Type B pancreatic cell (in vitro differentiated cells): ENCODE measurements at regions not wholly inside any gene's neighbourhood (a gene's known extent, or its start where the extent isn't known, plus 50 kb on each side); places are given as distances from the start of the nearest gene placed in this dataset.
A peak's percentile ranks its signal among the peaks of the same experiment; 100 is the strongest.

Source experiments
- DNase-seq: peaks from one replicate; pipeline ENCODE4 v3.0.0; 2021; ENCODE audit warnings: mixed read lengths; ENCODE audit not compliant: unreplicated experiment; ENCODE audit errors: extremely low spot score
- H3K27ac Mint-ChIP-seq: 2 replicates; pipeline ENCODE4 v1.8.0; 2021; ENCODE audit warnings: mild to moderate bottlenecking, mixed read lengths
- H3K27me3 Mint-ChIP-seq: 2 replicates; pipeline ENCODE4 v1.8.0; 2021; ENCODE audit warnings: mixed read lengths
- H3K36me3 Mint-ChIP-seq: 2 replicates; pipeline ENCODE4 v1.8.0; 2021; ENCODE audit warnings: mixed read lengths
- H3K4me1 Mint-ChIP-seq: one replicate; pipeline ENCODE4 v1.8.0; 2021; ENCODE audit warnings: mixed read lengths; ENCODE audit not compliant: unreplicated experiment
- H3K4me3 Mint-ChIP-seq: 2 replicates; pipeline ENCODE4 v1.8.0; 2021; ENCODE audit warnings: mild to moderate bottlenecking, mixed read lengths
- H3K9me3 Mint-ChIP-seq: 2 replicates; pipeline ENCODE4 v1.8.0; 2021; ENCODE audit warnings: mixed read lengths
- TF ChIP-seq, protein P1 (sequence below): fragments of 200-600 bp; sonication (generic); conservative IDR thresholded peaks from 2 replicates; pipeline ENCODE4 v1.5.0; 2021; ENCODE audit warnings: antibody characterized with exemption, mild to moderate bottlenecking

DNA sequence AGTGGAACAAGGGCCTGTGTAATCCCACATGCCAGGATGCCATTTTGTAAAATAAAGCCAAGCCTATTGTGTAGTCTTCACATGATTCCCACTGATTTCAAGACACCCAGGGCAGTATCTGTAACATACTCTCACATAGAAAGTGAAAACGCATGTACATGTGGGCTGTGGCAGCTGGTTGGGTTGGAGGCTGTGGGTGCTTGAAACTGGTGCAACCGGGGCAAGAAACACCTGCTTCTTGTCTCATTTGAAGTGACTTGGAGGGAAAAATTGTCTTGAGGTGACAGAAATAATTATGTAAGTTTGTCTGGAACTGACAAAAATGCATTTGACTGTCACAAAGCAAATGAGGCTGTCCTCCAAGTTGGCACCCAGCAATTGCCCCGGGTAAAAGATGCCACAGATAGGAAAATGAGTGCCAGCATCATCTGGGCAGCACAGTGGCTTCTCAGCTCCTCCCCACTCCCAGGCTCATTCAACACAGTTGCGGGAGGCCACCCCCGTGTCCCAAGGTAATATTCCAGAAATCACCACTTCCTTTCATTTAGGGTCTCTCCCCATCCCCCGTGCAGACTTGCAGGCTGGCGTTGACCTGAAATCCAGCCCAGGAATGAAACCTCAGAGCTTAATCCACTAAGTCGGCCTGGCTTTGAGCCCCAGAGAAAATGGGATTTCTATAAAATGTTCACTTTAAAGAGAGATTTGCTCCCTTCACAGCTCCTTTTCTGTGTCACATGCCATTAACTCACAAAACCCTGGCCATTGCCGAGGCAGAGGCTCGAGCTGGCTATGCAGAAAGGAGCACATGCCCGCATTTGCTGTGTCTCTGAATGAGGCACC, 293.9 kb upstream of the PARD3B start:
- TF ChIP-seq, protein P1, sequence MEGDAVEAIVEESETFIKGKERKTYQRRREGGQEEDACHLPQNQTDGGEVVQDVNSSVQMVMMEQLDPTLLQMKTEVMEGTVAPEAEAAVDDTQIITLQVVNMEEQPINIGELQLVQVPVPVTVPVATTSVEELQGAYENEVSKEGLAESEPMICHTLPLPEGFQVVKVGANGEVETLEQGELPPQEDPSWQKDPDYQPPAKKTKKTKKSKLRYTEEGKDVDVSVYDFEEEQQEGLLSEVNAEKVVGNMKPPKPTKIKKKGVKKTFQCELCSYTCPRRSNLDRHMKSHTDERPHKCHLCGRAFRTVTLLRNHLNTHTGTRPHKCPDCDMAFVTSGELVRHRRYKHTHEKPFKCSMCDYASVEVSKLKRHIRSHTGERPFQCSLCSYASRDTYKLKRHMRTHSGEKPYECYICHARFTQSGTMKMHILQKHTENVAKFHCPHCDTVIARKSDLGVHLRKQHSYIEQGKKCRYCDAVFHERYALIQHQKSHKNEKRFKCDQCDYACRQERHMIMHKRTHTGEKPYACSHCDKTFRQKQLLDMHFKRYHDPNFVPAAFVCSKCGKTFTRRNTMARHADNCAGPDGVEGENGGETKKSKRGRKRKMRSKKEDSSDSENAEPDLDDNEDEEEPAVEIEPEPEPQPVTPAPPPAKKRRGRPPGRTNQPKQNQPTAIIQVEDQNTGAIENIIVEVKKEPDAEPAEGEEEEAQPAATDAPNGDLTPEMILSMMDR: no peak
- DNase-seq: no peak
- H3K4me1 Mint-ChIP-seq: peaks cover 17% of the 10 kb centered on the region
- peaks cover 9% of the 10 kb centered on the region for H3K27me3 Mint-ChIP-seq
- H3K4me3 Mint-ChIP-seq: no peak overlapping the region
- peaks cover 9% of the 10 kb centered on the region for H3K9me3 Mint-ChIP-seq
- H3K36me3 Mint-ChIP-seq: peaks cover 7% of the 10 kb centered on the region
- H3K27ac Mint-ChIP-seq: no peak overlapping the region

DNA sequence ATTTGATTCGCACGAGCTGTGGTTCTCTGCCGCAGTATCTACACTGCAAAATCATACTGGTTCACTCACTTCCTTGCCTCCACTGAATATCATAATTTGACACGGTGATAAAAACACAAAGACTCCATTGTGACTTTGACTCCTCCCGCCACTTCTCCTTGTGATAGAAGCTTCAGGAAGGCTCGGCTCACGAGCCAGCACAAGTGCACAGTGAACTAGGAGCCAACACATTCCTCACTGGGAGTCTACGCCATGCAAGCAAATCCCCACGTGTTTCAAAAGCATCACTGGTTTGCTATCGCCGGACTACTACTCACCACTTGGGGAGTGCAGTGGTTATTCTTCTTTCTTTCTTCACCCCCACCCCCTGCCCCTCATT, 293.3 kb upstream of the PARD3B start:
- H3K36me3 Mint-ChIP-seq: peaks cover 7% of the 10 kb centered on the region
- TF ChIP-seq, protein P1: no peak
- peaks cover 9% of the 10 kb centered on the region for H3K27me3 Mint-ChIP-seq
- no peak overlapping the region for H3K27ac Mint-ChIP-seq
- peaks cover 9% of the 10 kb centered on the region for H3K9me3 Mint-ChIP-seq
- H3K4me3 Mint-ChIP-seq: no peak overlapping the region
- no peak for DNase-seq
- peaks cover 18% of the 10 kb centered on the region for H3K4me1 Mint-ChIP-seq

DNA sequence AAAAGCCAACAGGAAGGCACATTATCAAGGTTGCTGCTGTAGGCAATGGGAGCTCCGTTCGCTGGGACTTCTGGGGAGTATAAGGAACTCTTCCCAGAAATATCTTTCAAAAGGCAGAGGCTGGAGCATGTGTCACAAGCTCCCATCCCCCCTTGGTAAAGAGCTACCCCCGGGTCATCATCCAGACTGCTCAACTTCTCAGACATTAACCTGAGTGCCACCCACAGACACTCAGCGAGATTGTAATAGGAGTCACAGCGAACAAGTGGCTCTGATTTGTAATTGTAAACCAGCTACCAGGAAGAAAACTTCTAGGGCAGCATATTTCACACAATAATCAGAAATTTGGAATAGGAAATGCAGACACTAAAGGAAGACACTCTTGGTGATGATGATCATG, 290.2 kb upstream of the PARD3B start:
- peaks cover 7% of the 10 kb centered on the region for H3K36me3 Mint-ChIP-seq
- H3K4me3 Mint-ChIP-seq: no peak overlapping the region
- H3K27me3 Mint-ChIP-seq: peaks cover 9% of the 10 kb centered on the region
- DNase-seq: no peak
- peaks cover 45% of the 10 kb centered on the region for H3K4me1 Mint-ChIP-seq
- peaks cover 9% of the 10 kb centered on the region for H3K9me3 Mint-ChIP-seq
- TF ChIP-seq, protein P1: no peak
- peak overlapping the region; percentile 0 for H3K27ac Mint-ChIP-seq

DNA sequence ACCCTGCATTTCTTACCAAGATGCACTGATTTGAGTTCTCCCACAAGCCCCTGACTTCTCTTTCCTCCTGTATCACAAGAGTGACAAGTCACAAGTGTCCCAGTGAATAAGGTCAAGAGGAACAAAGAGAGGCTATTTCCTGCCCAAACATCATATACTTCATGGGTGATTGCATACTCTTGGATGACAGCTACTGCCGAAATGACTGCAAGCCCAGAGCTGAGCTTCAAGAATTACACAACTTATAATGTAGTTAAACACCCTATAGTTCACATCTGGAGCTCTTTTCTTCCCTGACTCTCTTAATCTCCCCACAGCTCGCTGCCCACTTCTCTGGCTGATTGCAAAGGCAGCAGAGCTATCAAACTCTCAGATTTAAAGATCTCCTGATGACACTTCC, 289.7 kb upstream of the PARD3B start:
- H3K4me3 Mint-ChIP-seq: no peak overlapping the region
- peaks cover 7% of the 10 kb centered on the region for H3K36me3 Mint-ChIP-seq
- DNase-seq: no peak
- peaks cover 9% of the 10 kb centered on the region for H3K27me3 Mint-ChIP-seq
- H3K9me3 Mint-ChIP-seq: peaks cover 9% of the 10 kb centered on the region
- peak overlapping the region; percentile 0 for H3K27ac Mint-ChIP-seq
- TF ChIP-seq, protein P1: no peak
- H3K4me1 Mint-ChIP-seq: peaks cover 50% of the 10 kb centered on the region

DNA sequence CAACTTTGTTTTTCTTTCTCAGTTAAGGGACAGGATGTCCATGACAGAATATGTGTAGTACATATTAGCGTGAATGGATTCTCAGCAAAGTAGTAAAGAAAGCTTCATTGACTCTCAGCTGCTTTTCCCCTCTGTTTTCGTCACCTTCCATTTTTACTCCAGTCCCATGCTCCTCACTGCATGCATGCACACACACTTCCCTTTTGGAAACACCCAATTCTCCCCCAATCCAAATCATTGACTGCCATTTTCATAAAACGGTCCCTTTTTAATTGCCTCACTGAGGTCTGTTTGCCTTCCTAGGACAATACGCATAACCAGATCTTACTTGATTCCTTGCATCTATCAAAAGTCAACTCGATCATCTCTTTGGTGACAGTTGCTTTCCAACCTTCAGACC, 287.5 kb upstream of the PARD3B start:
- Mint-ChIP-seq H3K27ac (no peak overlapping the region), H3K4me1 (peaks cover 65% of the 10 kb centered on the region)
- TF ChIP-seq, protein P1: no peak

More for the DNA sequence above, 287.5 kb upstream of the PARD3B start:
- no peak for DNase-seq
- Mint-ChIP-seq H3K4me3 (no peak overlapping the region), H3K36me3 (peaks cover 3% of the 10 kb centered on the region), H3K27me3 (peaks cover 5% of the 10 kb centered on the region), H3K9me3 (peaks cover 4% of the 10 kb centered on the region)
